SK-N-SH (cell line): ENCODE measurements at regions not wholly inside any gene's neighbourhood (a gene's known extent, or its start where the extent isn't known, plus 50 kb on each side); places are given as distances from the start of the nearest gene placed in this dataset.
A peak's percentile ranks its signal among the peaks of the same experiment; 100 is the strongest.

Experiments used
- CTCF ChIA-PET: fragments of 300-600, 350-600 bp; formaldehyde crosslinking; extraction: SDS; loops from one replicate; lab custom pipeline; 2021; lab: Yijun Ruan, JAX
- POLR2A ChIA-PET: fragments of 350-600 bp; sonication (Branson Sonifier 250); formaldehyde crosslinking; extraction: SDS; loops from one replicate; lab custom pipeline; 2020; ENCODE audit warnings: antibody characterized with exemption, inconsistent platforms; lab: Yijun Ruan, JAX
- DNase-seq: peaks from one replicate; pipeline ENCODE4 v3.0.0; 2012
- H2AFZ ChIP-seq: fragments of 200-600 bp; sonication (generic); 2 replicates; pipeline ENCODE4 v1.8.1; 2016; ENCODE audit warnings: antibody characterized with exemption, mild to moderate bottlenecking, low read depth
- H3F3A ChIP-seq: fragments of 200-600 bp; sonication (generic); replicated peaks from 2 replicates; pipeline ENCODE3; 2016; ENCODE audit warnings: antibody characterized with exemption, mild to moderate bottlenecking; ENCODE audit not compliant: insufficient read depth
- H3K27ac ChIP-seq, 2 experiments: fragments of 200-500 bp in 1 of 2; fragments of 200-600 bp in 1 of 2; sonication (Bioruptor generic) in 1 of 2; sonication (generic), shearing (Covaris generic) in 1 of 2; 2 replicates each; pipeline versions ENCODE4 v1.5.1 to v1.6.1; 2014 to 2016; ENCODE audit warnings: low read depth in 2 of 2, inconsistent platforms in 1 of 2, low read length in 1 of 2, mild to moderate bottlenecking in 1 of 2, mixed read lengths in 1 of 2
- H3K27me3 ChIP-seq: fragments of 200-600 bp; sonication (generic), shearing (Covaris generic); 2 replicates; pipeline ENCODE4 v1.6.1; 2016; ENCODE audit warnings: mixed run types; ENCODE audit not compliant: insufficient read depth
- H3K36me3 ChIP-seq, 2 experiments: fragments of 200-500 bp in 1 of 2; fragments of 200-600 bp in 1 of 2; sonication (Bioruptor generic) in 1 of 2; sonication (generic) in 1 of 2; replicated peaks in 1 of 2; 2 replicates each; pipeline versions ENCODE3 to v1.5.1; 2014 to 2016; ENCODE audit warnings: low read length in 1 of 2, mild to moderate bottlenecking in 1 of 2; ENCODE audit not compliant: insufficient read depth in 2 of 2, control insufficient read depth in 1 of 2
- H3K4me1 ChIP-seq, 2 experiments: fragments of 200-500 bp in 1 of 2; fragments of 200-600 bp in 1 of 2; sonication (Bioruptor generic) in 1 of 2; sonication (generic), shearing (Covaris generic) in 1 of 2; 2 replicates each; pipeline versions ENCODE4 v1.5.1 to v1.6.1; 2014 to 2016; ENCODE audit warnings: low read depth in 1 of 2, low read length in 1 of 2, mixed run types in 1 of 2; ENCODE audit not compliant: insufficient read depth in 2 of 2, control insufficient read depth in 1 of 2
- H3K4me2 ChIP-seq: fragments of 200-600 bp; sonication (generic), shearing (Covaris generic); 2 replicates; pipeline ENCODE4 v1.6.1; 2017; ENCODE audit warnings: mixed run types
- H3K4me3 ChIP-seq, 2 experiments: fragments of 200-500 bp in 1 of 2; fragments of 200-600 bp in 1 of 2; sonication (Bioruptor generic) in 1 of 2; sonication (generic), shearing (Covaris generic) in 1 of 2; 2 replicates each; pipeline versions ENCODE4 v1.5.1 to v1.8.1; 2014 to 2016; ENCODE audit warnings: low read depth in 2 of 2, inconsistent platforms in 1 of 2, low read length in 1 of 2, mild to moderate bottlenecking in 1 of 2, mixed read lengths in 1 of 2, moderate library complexity in 1 of 2
- H3K79me2 ChIP-seq: fragments of 200-600 bp; sonication (generic); 2 replicates; pipeline ENCODE4 v1.8.1; 2017; ENCODE audit warnings: mild to moderate bottlenecking; ENCODE audit not compliant: insufficient read depth
- H3K9ac ChIP-seq: fragments of 200-600 bp; sonication (generic); 2 replicates; pipeline ENCODE4 v1.6.1; 2017; ENCODE audit warnings: mixed run types
- H3K9me2 ChIP-seq: fragments of 200-600 bp; sonication (generic); 2 replicates; pipeline ENCODE4 v1.6.1; 2017; ENCODE audit warnings: mixed run types
- H3K9me3 ChIP-seq: fragments of 200-600 bp; sonication (generic); 2 replicates; pipeline ENCODE4 v1.6.1; 2017; ENCODE audit warnings: mixed run types, mild to moderate bottlenecking, moderate library complexity
- H4K20me1 ChIP-seq: fragments of 200-600 bp; sonication (generic); 2 replicates; pipeline ENCODE4 v1.6.1; 2017; ENCODE audit warnings: mild to moderate bottlenecking, mixed run types; ENCODE audit not compliant: insufficient read depth
- EP300 ChIP-seq, 2 experiments: IDR thresholded peaks; 2 replicates each; pipeline versions ENCODE4 v1.4.0 to v1.6.1; 2012; ENCODE audit warnings: borderline replicate concordance in 1 of 2, low read depth in 1 of 2, low read length in 1 of 2
- MXI1 ChIP-seq: IDR thresholded peaks from 2 replicates; pipeline ENCODE4 v1.6.1; 2012; ENCODE audit warnings: mild to moderate bottlenecking, low read depth, low read length, improper control_type of control experiment
- NFIC ChIP-seq: IDR thresholded peaks from 2 replicates; pipeline ENCODE4 v1.4.0; 2012; ENCODE audit warnings: borderline replicate concordance
- RAD21 ChIP-seq: IDR thresholded peaks from 2 replicates; pipeline ENCODE4 v1.6.1; 2012; ENCODE audit warnings: mild to moderate bottlenecking, low read length
- RCOR1 ChIP-seq: fragments of 150-350 bp; IDR thresholded peaks from 2 replicates; pipeline ENCODE4 v1.6.1; 2017; ENCODE audit warnings: antibody characterized with exemption, low read length
- RFX5 ChIP-seq: IDR thresholded peaks from 2 replicates; pipeline ENCODE4 v1.6.1; 2012; ENCODE audit warnings: mild to moderate bottlenecking, improper control_type of control experiment, low read length
- TEAD4 ChIP-seq: IDR thresholded peaks from 2 replicates; pipeline ENCODE4 v1.4.0; 2012; ENCODE audit warnings: mild to moderate bottlenecking, borderline replicate concordance; ENCODE audit not compliant: insufficient read depth
- WGBS: methylation state at CpG from one replicate; pipeline ENCODE4 v1.1.6; 2017; ENCODE audit warnings: low lambda C conversion rate; 5-methylcytosine and 5-hydroxymethylcytosine counted together
- TF ChIP-seq, protein P1 (sequence below): IDR thresholded peaks from 2 replicates; pipeline ENCODE4; 2012
- TF ChIP-seq, protein P2 (sequence below): IDR thresholded peaks from 2 replicates; pipeline ENCODE4 v1.6.1; 2012; ENCODE audit warnings: mild to moderate bottlenecking, low read depth, low read length, moderate library complexity

DNA sequence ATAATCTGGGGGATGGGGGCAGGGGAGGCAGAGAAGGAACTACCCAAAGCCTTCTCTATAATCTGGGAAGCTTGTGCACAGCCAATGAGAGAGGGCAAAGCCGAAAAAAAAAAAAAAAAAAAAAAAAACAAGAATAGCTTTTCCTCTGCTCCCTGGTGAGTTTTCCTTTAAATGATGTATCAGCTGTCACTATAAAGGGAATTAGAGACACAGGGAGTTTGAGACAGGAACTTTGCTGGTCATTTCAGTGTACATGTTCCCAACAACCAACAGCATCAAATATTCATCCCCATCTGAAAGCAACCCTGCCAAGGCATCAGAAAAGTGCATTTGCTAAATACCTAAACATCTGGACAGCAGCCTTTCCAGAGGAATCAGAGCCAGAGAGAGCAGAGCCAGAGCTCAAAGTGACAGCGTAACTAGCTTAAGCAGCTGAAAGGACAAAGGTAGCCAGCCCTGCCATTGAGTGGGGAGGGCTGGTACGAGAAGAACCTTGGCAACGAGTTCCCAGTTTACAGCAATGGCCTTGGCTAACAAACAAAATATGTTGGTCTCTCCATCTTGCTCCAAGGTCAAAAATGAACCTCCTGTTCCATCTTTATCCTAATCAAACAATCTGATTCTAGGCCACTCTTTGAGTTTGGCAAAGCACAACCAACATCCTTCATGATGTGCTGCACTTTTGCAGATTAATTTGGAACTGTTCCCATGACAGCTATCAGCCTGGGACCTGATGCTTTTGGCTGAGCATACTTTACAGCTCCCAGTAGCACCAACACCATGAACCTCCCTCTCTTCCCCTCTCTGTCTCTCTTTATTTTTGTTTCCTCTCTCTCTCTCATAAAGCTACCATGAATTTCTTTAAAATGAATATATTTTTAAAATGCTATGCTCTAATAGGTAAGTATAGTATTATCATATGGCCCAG, 143.7 kb upstream of the GNAO1 start:
- no peaks in the 10 kb centered on the region for H3K36me3 ChIP-seq
- peak overlapping the region in 1 of 2 experiments; percentile 62; a peak in 2 of 4 replicates for H3K27ac ChIP-seq
- H3K9me3 ChIP-seq: no peaks in the 10 kb centered on the region
- no peaks in the 10 kb centered on the region for H3K79me2 ChIP-seq
- no peaks in the 10 kb centered on the region for H3K9me2 ChIP-seq
- ChIA-PET CTCF (interaction anchor here (2.6 kb wide), 1 partner anchor 271 kb away, joined by 19 read pairs; no protein-coding TSS in a partner anchor), POLR2A (interaction anchor here (0.7 to 0.9 kb wide), 2 partner anchors 12 to 146 kb away, joined by 3 read pairs; no protein-coding TSS in a partner anchor)
- no peaks in the 10 kb centered on the region for H3F3A ChIP-seq
- peak; percentile 59 for DNase-seq
- no peak overlapping the region for H3K9ac ChIP-seq
- H3K27me3 ChIP-seq: no peaks in the 10 kb centered on the region
- no peak overlapping the region for H2AFZ ChIP-seq
- H3K4me2 ChIP-seq: no peak overlapping the region
- TF ChIP-seq MXI1 (peak; percentile 25; the same call in 1 of the 2 replicates), RAD21 (peak; percentile 8; the same call in 1 of the 2 replicates), NFIC (no peak), EP300 (IDR thresholded peaks at IDR 0.05; ENCODE audit: borderline replicate concordance in 1 of 2, low read depth in 1 of 2, low read length in 1 of 2) (no peak), TEAD4 (no peak), RFX5 (no peak)
- H4K20me1 ChIP-seq: no peaks in the 10 kb centered on the region
- no peak overlapping the region for H3K4me3 ChIP-seq
- H3K4me1 ChIP-seq: peaks cover 0 to 17% of the 10 kb centered on the region in 2 experiments; a peak in 1 of 4 replicates
- 8% methylated on average over 4 of the region's 4 CpGs for WGBS

DNA sequence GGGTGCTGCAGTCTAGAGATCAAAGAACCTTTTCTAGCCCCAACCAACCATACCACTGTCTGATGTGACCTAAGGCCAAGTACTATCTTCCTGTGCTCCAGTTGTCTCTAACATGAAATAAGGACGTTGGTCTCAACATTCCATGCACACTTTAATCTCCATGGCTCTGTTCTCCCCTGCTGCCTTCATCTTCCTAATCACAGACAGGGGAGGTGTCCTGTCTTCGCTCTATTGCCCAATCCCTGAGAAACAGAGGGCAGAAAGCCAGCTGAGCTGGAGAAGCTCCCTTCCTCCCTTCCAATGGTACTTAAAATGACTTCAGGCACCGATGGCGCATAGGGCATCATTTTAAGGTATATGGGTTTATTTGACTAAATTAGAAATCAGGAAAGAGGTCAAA, 148.9 kb upstream of the GNAO1 start:
- H3K4me2 ChIP-seq: no peak overlapping the region
- H3K27me3 ChIP-seq: no peaks in the 10 kb centered on the region
- no peaks in the 10 kb centered on the region for H3F3A ChIP-seq
- WGBS: 47% methylated on average over 4 of the region's 4 CpGs
- no peaks in the 10 kb centered on the region for H3K36me3 ChIP-seq
- DNase-seq: no peak
- ChIA-PET CTCF (interaction anchor here (1.1 to 5.2 kb wide), 11 partner anchors 10 to 281 kb away, joined by 3 to 63 read pairs (median 4); no protein-coding TSS in a partner anchor), POLR2A (no interaction called here)
- no peaks in the 10 kb centered on the region for H3K9me2 ChIP-seq
- TF ChIP-seq RCOR1 (no peak), MXI1 (no peak), NFIC (no peak), EP300 (IDR thresholded peaks at IDR 0.05; ENCODE audit: borderline replicate concordance in 1 of 2, low read depth in 1 of 2, low read length in 1 of 2) (no peak)
- TF ChIP-seq, protein P1, sequence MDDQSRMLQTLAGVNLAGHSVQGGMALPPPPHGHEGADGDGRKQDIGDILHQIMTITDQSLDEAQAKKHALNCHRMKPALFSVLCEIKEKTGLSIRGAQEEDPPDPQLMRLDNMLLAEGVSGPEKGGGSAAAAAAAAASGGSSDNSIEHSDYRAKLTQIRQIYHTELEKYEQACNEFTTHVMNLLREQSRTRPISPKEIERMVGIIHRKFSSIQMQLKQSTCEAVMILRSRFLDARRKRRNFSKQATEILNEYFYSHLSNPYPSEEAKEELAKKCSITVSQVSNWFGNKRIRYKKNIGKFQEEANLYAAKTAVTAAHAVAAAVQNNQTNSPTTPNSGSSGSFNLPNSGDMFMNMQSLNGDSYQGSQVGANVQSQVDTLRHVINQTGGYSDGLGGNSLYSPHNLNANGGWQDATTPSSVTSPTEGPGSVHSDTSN: no peak
- TF ChIP-seq, protein P2, sequence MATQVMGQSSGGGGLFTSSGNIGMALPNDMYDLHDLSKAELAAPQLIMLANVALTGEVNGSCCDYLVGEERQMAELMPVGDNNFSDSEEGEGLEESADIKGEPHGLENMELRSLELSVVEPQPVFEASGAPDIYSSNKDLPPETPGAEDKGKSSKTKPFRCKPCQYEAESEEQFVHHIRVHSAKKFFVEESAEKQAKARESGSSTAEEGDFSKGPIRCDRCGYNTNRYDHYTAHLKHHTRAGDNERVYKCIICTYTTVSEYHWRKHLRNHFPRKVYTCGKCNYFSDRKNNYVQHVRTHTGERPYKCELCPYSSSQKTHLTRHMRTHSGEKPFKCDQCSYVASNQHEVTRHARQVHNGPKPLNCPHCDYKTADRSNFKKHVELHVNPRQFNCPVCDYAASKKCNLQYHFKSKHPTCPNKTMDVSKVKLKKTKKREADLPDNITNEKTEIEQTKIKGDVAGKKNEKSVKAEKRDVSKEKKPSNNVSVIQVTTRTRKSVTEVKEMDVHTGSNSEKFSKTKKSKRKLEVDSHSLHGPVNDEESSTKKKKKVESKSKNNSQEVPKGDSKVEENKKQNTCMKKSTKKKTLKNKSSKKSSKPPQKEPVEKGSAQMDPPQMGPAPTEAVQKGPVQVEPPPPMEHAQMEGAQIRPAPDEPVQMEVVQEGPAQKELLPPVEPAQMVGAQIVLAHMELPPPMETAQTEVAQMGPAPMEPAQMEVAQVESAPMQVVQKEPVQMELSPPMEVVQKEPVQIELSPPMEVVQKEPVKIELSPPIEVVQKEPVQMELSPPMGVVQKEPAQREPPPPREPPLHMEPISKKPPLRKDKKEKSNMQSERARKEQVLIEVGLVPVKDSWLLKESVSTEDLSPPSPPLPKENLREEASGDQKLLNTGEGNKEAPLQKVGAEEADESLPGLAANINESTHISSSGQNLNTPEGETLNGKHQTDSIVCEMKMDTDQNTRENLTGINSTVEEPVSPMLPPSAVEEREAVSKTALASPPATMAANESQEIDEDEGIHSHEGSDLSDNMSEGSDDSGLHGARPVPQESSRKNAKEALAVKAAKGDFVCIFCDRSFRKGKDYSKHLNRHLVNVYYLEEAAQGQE: no peak
- no peak overlapping the region for H3K27ac ChIP-seq
- H3K4me3 ChIP-seq: no peak overlapping the region
- no peak overlapping the region for H3K9ac ChIP-seq
- H3K9me3 ChIP-seq: no peaks in the 10 kb centered on the region
- no peaks in the 10 kb centered on the region for H3K79me2 ChIP-seq
- no peak overlapping the region for H2AFZ ChIP-seq
- H4K20me1 ChIP-seq: no peaks in the 10 kb centered on the region
- peaks cover 0 to 12% of the 10 kb centered on the region in 2 experiments; a peak in 1 of 4 replicates for H3K4me1 ChIP-seq
